ENCODE measurements at regions not wholly inside any gene's neighbourhood (a gene's known extent, or its start where the extent isn't known, plus 50 kb on each side); places are given as distances from the start of the nearest gene placed in this dataset.

- Histone ChIP-seq H3K9ac (ENCODE audit: extremely low read depth, low read length, poor library complexity, severe bottlenecking) (no peak overlapping the region), H3K27me3 (ENCODE audit: control insufficient read depth, insufficient read depth, low read length, poor library complexity, severe bottlenecking) (peaks cover 12% of the 10 kb centered on the region), H3K4me3 (ENCODE audit: low read length) (no peak overlapping the region), H3K36me3 (ENCODE audit: control insufficient read depth, insufficient read depth, low read length) (no peaks in the 10 kb centered on the region), H3K9me3 (ENCODE audit: control insufficient read depth, low read length) (peaks cover 15% of the 10 kb centered on the region), H3K27ac (ENCODE audit: low read depth, low read length) (no peak overlapping the region), H3K4me1 (ENCODE audit: control insufficient read depth, insufficient read depth, low read length) (no peaks in the 10 kb centered on the region)
- Mint-ChIP-seq H3K9me3 (peaks cover 12% of the 10 kb centered on the region), H3K4me3 (no peak overlapping the region), H3K27me3 (ENCODE audit: insufficient read depth) (peaks cover 20% of the 10 kb centered on the region), H3K27ac (no peak overlapping the region), H3K4me1 (no peaks in the 10 kb centered on the region), H3K36me3 (ENCODE audit: low read depth) (peaks cover 3% of the 10 kb centered on the region)
- DNase-seq: no peak
- TF ChIP-seq CTCF (conservative IDR thresholded peaks at IDR 0.05): no peak
Observed at GRCh38 chr15:60102748-60103147, 98.6 kb downstream of the FOXB1 start.

DNA sequence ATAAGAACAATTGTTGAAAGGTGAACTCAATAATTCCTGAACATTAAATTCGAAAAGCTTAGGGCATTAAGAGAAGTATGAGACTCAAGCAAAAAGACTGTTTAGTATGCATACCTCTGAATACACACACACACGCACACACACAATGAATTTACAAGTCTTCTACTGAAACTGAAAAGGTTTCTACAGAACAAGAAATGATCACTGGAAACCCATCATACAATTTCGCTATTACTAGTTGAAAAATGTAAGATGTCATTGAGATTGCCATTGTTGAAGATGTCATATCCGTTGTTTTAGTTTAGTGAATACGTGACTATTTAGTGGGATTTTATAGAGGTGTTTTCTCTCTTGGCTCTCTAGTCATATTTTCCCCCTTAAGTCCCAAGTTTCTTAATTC lies 106.8 kb downstream of the FOXB1 start:
- peaks cover 3% of the 10 kb centered on the region for H3K36me3 Mint-ChIP-seq (ENCODE audit: low read depth)

GRCh38 chr15:60115579-60116380 lies 111.7 kb downstream of the FOXB1 start:
- peaks cover 46% of the 10 kb centered on the region for H3K4me1 Mint-ChIP-seq
- no peak overlapping the region for H3K4me3 Mint-ChIP-seq
- H3K27me3 Mint-ChIP-seq (ENCODE audit: insufficient read depth): peaks cover 69% of the 10 kb centered on the region
- no peak for DNase-seq
- no peaks in the 10 kb centered on the region for H3K9me3 ChIP-seq (ENCODE audit: control insufficient read depth, low read length)
- H3K4me1 ChIP-seq (ENCODE audit: control insufficient read depth, insufficient read depth, low read length): peaks cover 7% of the 10 kb centered on the region
- H3K36me3 Mint-ChIP-seq (ENCODE audit: low read depth): no peaks in the 10 kb centered on the region
- no peaks in the 10 kb centered on the region for H3K9me3 Mint-ChIP-seq
- 78 to 84% methylated on average over 7 to 9 of the region's 9 CpGs for WGBS, 2 experiments (ENCODE audit: insufficient coverage in 1 of 2, insufficient read length in 1 of 2)
- TF ChIP-seq CTCF (conservative IDR thresholded peaks at IDR 0.05): no peak
- no peak overlapping the region for H3K4me3 ChIP-seq (ENCODE audit: low read length)
- H3K9ac ChIP-seq (ENCODE audit: extremely low read depth, low read length, poor library complexity, severe bottlenecking): no peak overlapping the region
- peaks cover 64% of the 10 kb centered on the region for H3K27me3 ChIP-seq (ENCODE audit: control insufficient read depth, insufficient read depth, low read length, poor library complexity, severe bottlenecking)
- H3K27ac Mint-ChIP-seq: no peak overlapping the region
- no peak overlapping the region for H3K27ac ChIP-seq (ENCODE audit: low read depth, low read length)
- H3K36me3 ChIP-seq (ENCODE audit: control insufficient read depth, insufficient read depth, low read length): no peaks in the 10 kb centered on the region

More for the DNA sequence above, 106.8 kb downstream of the FOXB1 start:
- Histone ChIP-seq H3K4me1 (ENCODE audit: control insufficient read depth, insufficient read depth, low read length) (no peaks in the 10 kb centered on the region), H3K4me3 (ENCODE audit: low read length) (no peak overlapping the region), H3K9me3 (ENCODE audit: control insufficient read depth, low read length) (peaks cover 11% of the 10 kb centered on the region), H3K27ac (ENCODE audit: low read depth, low read length) (no peak overlapping the region), H3K27me3 (ENCODE audit: control insufficient read depth, insufficient read depth, low read length, poor library complexity, severe bottlenecking) (peaks cover 20% of the 10 kb centered on the region), H3K36me3 (ENCODE audit: control insufficient read depth, insufficient read depth, low read length) (no peaks in the 10 kb centered on the region), H3K9ac (ENCODE audit: extremely low read depth, low read length, poor library complexity, severe bottlenecking) (no peak overlapping the region)
- peaks cover 28% of the 10 kb centered on the region for H3K27me3 Mint-ChIP-seq (ENCODE audit: insufficient read depth)
- no peak overlapping the region for H3K27ac Mint-ChIP-seq
- no peak for DNase-seq
- no peak for TF ChIP-seq CTCF (conservative IDR thresholded peaks at IDR 0.05)
- H3K4me1 Mint-ChIP-seq: peaks cover 5% of the 10 kb centered on the region
- H3K9me3 Mint-ChIP-seq: peaks cover 6% of the 10 kb centered on the region
- 83% methylated on average over 5 of the region's 5 CpGs; no CpG with 5 or more reads in 1 of the 2 experiments for WGBS, 2 experiments (ENCODE audit: insufficient coverage in 1 of 2, insufficient read length in 1 of 2)
- no peak overlapping the region for H3K4me3 Mint-ChIP-seq
